Endothelial cell of umbilical vein (primary cell): ENCODE measurements at regions not wholly inside any gene's neighbourhood (a gene's known extent, or its start where the extent isn't known, plus 50 kb on each side); places are given as distances from the start of the nearest gene placed in this dataset.

Experiments
- BruUV-seq: library from RNA; stranded (reverse); fragments of 400-500 nt; replicated peaks from 2 replicates; lab custom pipeline; 2021; lab: Mats Ljungman, UMichigan
- CTCF ChIA-PET: fragments of 300-600, 350-600 bp; sonication (Branson Sonifier 250); formaldehyde crosslinking; loops from one replicate; lab custom pipeline; 2021; ENCODE audit warnings: antibody characterized with exemption, inconsistent platforms; lab: Charles Lee
- POLR2A ChIA-PET: fragments of 300-600, 350-600 bp; sonication (Branson Sonifier 250); formaldehyde crosslinking; loops from one replicate; lab custom pipeline; 2021; ENCODE audit warnings: antibody characterized with exemption, inconsistent platforms; lab: Charles Lee
- DNase-seq: peaks from one replicate; pipeline ENCODE4 v3.0.0-alpha.2; 2011; ENCODE audit warnings: low read depth, low spot score
- FAIRE-seq: peaks from 2 replicates; lab custom pipeline; 2011; peaks lifted over from hg19 to GRCh38; lab: Jason Lieb, UNC
- H2AFZ ChIP-seq: 2 replicates; pipeline ENCODE4 v1.6.0; 2012; ENCODE audit warnings: low read depth, low read length, control low read depth, inconsistent platforms
- H3K27ac ChIP-seq: 2 replicates; pipeline ENCODE4 v1.5.1; 2011; ENCODE audit warnings: low read depth, mild to moderate bottlenecking, control low read depth, low read length, moderate library complexity; ENCODE audit not compliant: insufficient read depth
- H3K27me3 ChIP-seq, 2 experiments: 2 replicates each; pipeline versions ENCODE4 v1.6.0 to v1.6.1; 2011; ENCODE audit warnings: low read length in 2 of 2, mixed read lengths in 1 of 2; ENCODE audit not compliant: control insufficient read depth in 2 of 2, insufficient read depth in 2 of 2
- H3K36me3 ChIP-seq, 2 experiments: 2 replicates in 1 of 2; 3 replicates in 1 of 2; pipeline ENCODE4 v1.5.1; 2011; ENCODE audit warnings: low read length in 2 of 2, mild to moderate bottlenecking in 1 of 2, moderate library complexity in 1 of 2; ENCODE audit not compliant: control insufficient read depth in 2 of 2, insufficient read depth in 2 of 2; ENCODE audit errors: extremely low read depth in 1 of 2
- H3K4me1 ChIP-seq: 3 replicates; pipeline ENCODE4 v1.5.1; 2011; ENCODE audit warnings: mild to moderate bottlenecking, low read length; ENCODE audit not compliant: control insufficient read depth, insufficient read depth; ENCODE audit errors: extremely low read depth
- H3K4me2 ChIP-seq: 2 replicates; pipeline ENCODE4 v1.6.1; 2011; ENCODE audit warnings: low read length, control low read depth, mixed read lengths; ENCODE audit not compliant: insufficient read depth
- H3K4me3 ChIP-seq, 3 experiments: fragments of 200-600 bp in 1 of 3; sonication (generic), shearing (Covaris generic) in 1 of 3; replicated peaks in 1 of 3; 2 replicates each; pipeline ENCODE4 v1.5.1; 2011 to 2016; ENCODE audit warnings: control low read depth in 3 of 3, low read length in 3 of 3, mild to moderate bottlenecking in 2 of 3, inconsistent platforms in 1 of 3, low read depth in 1 of 3, moderate library complexity in 1 of 3; ENCODE audit not compliant: insufficient read depth in 1 of 3
- H3K79me2 ChIP-seq: 2 replicates; pipeline ENCODE4 v1.6.0; 2012; ENCODE audit warnings: low read length, inconsistent platforms; ENCODE audit not compliant: control insufficient read depth, insufficient read depth
- H3K9ac ChIP-seq: replicated peaks from 2 replicates; pipeline ENCODE3; 2011; ENCODE audit warnings: low read length, control low read depth; ENCODE audit not compliant: insufficient read depth; ENCODE audit errors: extremely low read depth
- H3K9me1 ChIP-seq: replicated peaks from 3 replicates; pipeline ENCODE4 v1.6.0; 2011; ENCODE audit warnings: mild to moderate bottlenecking, low read length; ENCODE audit not compliant: control insufficient read depth, insufficient read depth; ENCODE audit errors: extremely low read depth
- H3K9me3 ChIP-seq: replicated peaks from 2 replicates; pipeline ENCODE4 v1.5.1; 2012; ENCODE audit warnings: low read length, inconsistent platforms; ENCODE audit not compliant: control insufficient read depth, insufficient read depth
- H4K20me1 ChIP-seq: replicated peaks from 2 replicates; pipeline ENCODE3; 2011; ENCODE audit warnings: mild to moderate bottlenecking, low read length; ENCODE audit not compliant: control insufficient read depth, insufficient read depth; ENCODE audit errors: extremely low read depth
- EZH2 ChIP-seq: IDR thresholded peaks from 2 replicates; pipeline ENCODE4 v1.6.1; 2012; ENCODE audit warnings: borderline replicate concordance, low read depth, mild to moderate bottlenecking, moderate library complexity, low read length, inconsistent platforms; ENCODE audit not compliant: severe bottlenecking
- FOS ChIP-seq: IDR thresholded peaks from 2 replicates; pipeline ENCODE4 v1.6.1; 2011; ENCODE audit warnings: mild to moderate bottlenecking, low read length, moderate library complexity, borderline replicate concordance; ENCODE audit not compliant: insufficient read depth
- GATA2 ChIP-seq: IDR thresholded peaks from 2 replicates; pipeline ENCODE4 v1.7.0; 2011; ENCODE audit warnings: low read depth, mild to moderate bottlenecking, moderate library complexity, mixed read lengths, low read length; ENCODE audit not compliant: insufficient read length, insufficient read depth
- JUN ChIP-seq: IDR thresholded peaks from 2 replicates; pipeline ENCODE4 v1.6.1; 2011; ENCODE audit warnings: borderline replicate concordance, low read depth; ENCODE audit not compliant: insufficient read length, insufficient read depth
- MYC ChIP-seq: IDR thresholded peaks from one replicate; pipeline ENCODE4 v1.6.1; 2011; ENCODE audit warnings: mild to moderate bottlenecking, low read depth, low read length
- POLR2AphosphoS5 ChIP-seq: IDR thresholded peaks from 2 replicates; pipeline ENCODE4 v1.6.1; 2012; ENCODE audit warnings: low read depth, mild to moderate bottlenecking, control low read depth, low read length, moderate library complexity; ENCODE audit not compliant: insufficient read depth
- dilution Hi-C: fragments of 300-500 bp; cut with MboI; formaldehyde crosslinking; loops from one replicate; pipeline ENCODE4 v1.15.0; 2019; ENCODE audit warnings: low sequenced_read_pairs; ENCODE audit not compliant: extremely low pct_ligation_motif_present
- intact Hi-C: fragments of 100-400 bp; cut with micrococcal nuclease; formaldehyde crosslinking; loops from one replicate; pipeline ENCODE4 v1.10.0; 2022
- TF ChIP-seq, protein P1 (sequence below): IDR thresholded peaks from 2 replicates; pipeline ENCODE4 v1.6.1; 2011; ENCODE audit not compliant: insufficient read depth, insufficient read length
- TF ChIP-seq, protein P2 (sequence below), 2 donors: IDR thresholded peaks; 1 replicate in 1 of 2; 2 replicates in 1 of 2; pipeline ENCODE4 v1.5.1; 2011; ENCODE audit warnings: low read length in 2 of 2, mild to moderate bottlenecking in 2 of 2, moderate library complexity in 2 of 2, control low read depth in 1 of 2, inconsistent platforms in 1 of 2, low read depth in 1 of 2; ENCODE audit not compliant: insufficient read depth in 1 of 2; ENCODE audit errors: extremely low read depth in 1 of 2

DNA sequence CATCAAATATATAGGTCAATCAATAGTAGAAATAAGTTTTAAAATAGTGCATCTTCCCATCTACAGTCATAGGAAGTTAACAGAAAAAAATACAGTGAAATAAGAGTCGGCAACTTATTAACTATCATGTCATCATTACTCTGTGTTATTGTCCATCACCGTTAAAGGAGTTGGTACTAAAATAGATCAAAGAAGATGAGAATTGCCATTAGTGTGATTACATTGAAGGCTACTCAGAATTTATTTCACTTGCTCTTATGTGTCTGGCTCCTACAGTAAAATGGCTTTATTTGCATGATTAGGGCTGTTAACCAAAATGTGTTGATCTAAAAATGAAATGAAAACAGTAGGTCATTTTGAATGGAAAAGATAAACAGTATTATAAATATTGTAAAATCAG, 162.5 kb upstream of the SLITRK1 start:
- no peak overlapping the region for H3K4me2 ChIP-seq
- H3K9ac ChIP-seq, result no peak overlapping the region
- no peak for TF ChIP-seq FOS
- TF ChIP-seq POLR2AphosphoS5, result no peak
- TF ChIP-seq, protein P1, sequence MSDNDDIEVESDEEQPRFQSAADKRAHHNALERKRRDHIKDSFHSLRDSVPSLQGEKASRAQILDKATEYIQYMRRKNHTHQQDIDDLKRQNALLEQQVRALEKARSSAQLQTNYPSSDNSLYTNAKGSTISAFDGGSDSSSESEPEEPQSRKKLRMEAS, result no peak
- TF ChIP-seq, protein P2, sequence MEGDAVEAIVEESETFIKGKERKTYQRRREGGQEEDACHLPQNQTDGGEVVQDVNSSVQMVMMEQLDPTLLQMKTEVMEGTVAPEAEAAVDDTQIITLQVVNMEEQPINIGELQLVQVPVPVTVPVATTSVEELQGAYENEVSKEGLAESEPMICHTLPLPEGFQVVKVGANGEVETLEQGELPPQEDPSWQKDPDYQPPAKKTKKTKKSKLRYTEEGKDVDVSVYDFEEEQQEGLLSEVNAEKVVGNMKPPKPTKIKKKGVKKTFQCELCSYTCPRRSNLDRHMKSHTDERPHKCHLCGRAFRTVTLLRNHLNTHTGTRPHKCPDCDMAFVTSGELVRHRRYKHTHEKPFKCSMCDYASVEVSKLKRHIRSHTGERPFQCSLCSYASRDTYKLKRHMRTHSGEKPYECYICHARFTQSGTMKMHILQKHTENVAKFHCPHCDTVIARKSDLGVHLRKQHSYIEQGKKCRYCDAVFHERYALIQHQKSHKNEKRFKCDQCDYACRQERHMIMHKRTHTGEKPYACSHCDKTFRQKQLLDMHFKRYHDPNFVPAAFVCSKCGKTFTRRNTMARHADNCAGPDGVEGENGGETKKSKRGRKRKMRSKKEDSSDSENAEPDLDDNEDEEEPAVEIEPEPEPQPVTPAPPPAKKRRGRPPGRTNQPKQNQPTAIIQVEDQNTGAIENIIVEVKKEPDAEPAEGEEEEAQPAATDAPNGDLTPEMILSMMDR (IDR thresholded peaks at IDR 0.05; ENCODE audit: extremely low read depth in 1 of 2, insufficient read depth in 1 of 2, low read depth in 1 of 2, low read length in 2 of 2), result no peak
- no peak overlapping the region for H3K4me3 ChIP-seq
- H3K9me3 ChIP-seq, result peaks cover 4% of the 10 kb centered on the region
- H3K9me1 ChIP-seq, result no peaks in the 10 kb centered on the region
- POLR2A ChIA-PET, result no interaction called here
- H3K27ac ChIP-seq, result no peak overlapping the region
- FAIRE-seq, result no peak
- no peaks in the 10 kb centered on the region for H3K27me3 ChIP-seq
- CTCF ChIA-PET, result no interaction called here
- dilution Hi-C loops (no loop called here), intact Hi-C loops (no loop called here)
- H4K20me1 ChIP-seq, result no peaks in the 10 kb centered on the region
- no peak for DNase-seq
- no peaks in the 10 kb centered on the region for H3K4me1 ChIP-seq
- BruUV-seq, result no TSS peak
- H3K79me2 ChIP-seq, result no peaks in the 10 kb centered on the region
- no peaks in the 10 kb centered on the region for H3K36me3 ChIP-seq
- no peak overlapping the region for H2AFZ ChIP-seq

DNA sequence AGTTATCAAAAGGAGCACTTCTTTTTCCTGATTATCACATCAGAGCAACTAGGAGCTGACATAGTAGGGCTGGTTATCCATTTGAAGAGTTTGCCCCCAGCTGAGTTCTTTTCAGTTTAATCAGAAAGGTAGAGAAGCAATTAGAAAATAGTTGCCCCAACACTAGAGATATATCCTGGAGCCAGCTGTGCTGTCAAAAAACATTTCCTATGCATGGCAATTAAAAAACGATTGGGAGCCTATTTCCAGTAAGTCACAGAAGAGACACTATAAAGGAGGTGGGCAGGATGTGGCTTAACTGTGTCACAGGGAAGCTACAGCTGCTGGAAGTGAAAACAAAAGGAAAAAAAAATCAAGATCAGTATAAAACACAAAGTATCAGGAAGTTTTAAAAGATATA, 155.7 kb upstream of the SLITRK1 start:
- DNase-seq, result no peak
- H2AFZ ChIP-seq, result no peak overlapping the region
- H4K20me1 ChIP-seq, result no peaks in the 10 kb centered on the region
- ChIA-PET CTCF (no interaction called here), POLR2A (no interaction called here)
- intact Hi-C loops, result no loop called here
- H3K79me2 ChIP-seq, result no peaks in the 10 kb centered on the region
- no peaks in the 10 kb centered on the region for H3K9me1 ChIP-seq
- no peak for FAIRE-seq
- no TSS peak for BruUV-seq
- no peaks in the 10 kb centered on the region for H3K27me3 ChIP-seq
- H3K27ac ChIP-seq, result no peak overlapping the region
- dilution Hi-C loops, result no loop called here
- H3K4me1 ChIP-seq, result no peaks in the 10 kb centered on the region
- H3K9ac ChIP-seq, result no peak overlapping the region
- no peaks in the 10 kb centered on the region for H3K36me3 ChIP-seq
- peaks cover 6% of the 10 kb centered on the region for H3K9me3 ChIP-seq
- TF ChIP-seq, protein P2 (IDR thresholded peaks at IDR 0.05; ENCODE audit: extremely low read depth in 1 of 2, insufficient read depth in 1 of 2, low read depth in 1 of 2, low read length in 2 of 2), result no peak
- TF ChIP-seq JUN (no peak), GATA2 (no peak), FOS (no peak), EZH2 (no peak), MYC (no peak), POLR2AphosphoS5 (no peak)
- TF ChIP-seq, protein P1, result no peak
- no peak overlapping the region for H3K4me2 ChIP-seq
- no peak overlapping the region for H3K4me3 ChIP-seq
